ENCODE measurements at regions not wholly inside any gene's neighbourhood (a gene's known extent, or its start where the extent isn't known, plus 50 kb on each side); places are given as distances from the start of the nearest gene placed in this dataset.

DNA sequence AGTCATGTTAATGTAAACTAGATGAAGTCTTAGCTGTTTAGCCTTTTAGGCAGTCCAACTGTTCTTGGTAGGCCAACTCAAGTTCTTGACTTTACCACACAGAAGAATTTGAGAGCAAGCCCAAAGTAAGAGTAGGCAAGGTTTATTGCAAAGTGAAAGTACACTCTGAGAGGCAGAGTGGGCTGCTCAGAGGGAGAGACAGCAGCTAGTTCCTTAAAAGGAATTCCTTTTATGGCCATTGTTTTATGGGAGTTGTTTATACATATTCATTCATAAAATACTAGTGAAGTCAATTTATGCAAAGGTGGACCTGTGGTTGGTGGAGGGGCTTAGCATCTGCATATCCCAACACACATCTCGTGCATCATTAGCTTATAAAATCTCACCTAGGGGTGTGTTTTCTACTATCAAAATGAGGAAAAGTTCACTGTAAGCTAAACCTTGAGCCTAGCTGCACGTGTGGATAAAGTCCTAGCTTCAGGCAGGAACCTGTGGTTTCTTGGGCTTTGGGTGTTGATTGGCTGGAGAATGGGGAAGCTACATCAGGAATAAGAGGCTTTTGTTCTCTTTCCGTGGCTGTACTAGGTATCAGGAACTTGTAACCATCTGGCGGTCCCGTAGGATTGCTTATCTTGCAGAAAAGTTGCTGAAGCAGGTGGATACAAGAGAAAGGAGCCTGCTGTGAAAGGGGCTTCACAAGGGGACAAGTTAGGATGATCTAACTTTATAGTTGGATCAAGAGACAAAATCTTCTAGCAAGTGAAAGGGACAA lies 110.4 kb upstream of the GULP1 start:
- Histone ChIP-seq H3K79me2 (replicated peaks; ENCODE audit: insufficient read depth) (no peaks in the 10 kb centered on the region), H3K27ac (ENCODE audit: low read depth) (0 out of 2 replicates have a peak overlapping the region, but pooled peaks have one; percentile 16), H4K20me1 (replicated peaks; ENCODE audit: insufficient read depth) (no peaks in the 10 kb centered on the region), H2AFZ (no peak overlapping the region), H3K4me1 (ENCODE audit: insufficient read depth) (peaks cover 14% of the 10 kb centered on the region), H3K4me2 (peak overlapping the region; percentile 18), H3K27me3 (ENCODE audit: insufficient read depth) (no peaks in the 10 kb centered on the region), H3K36me3 (ENCODE audit: insufficient read depth) (no peaks in the 10 kb centered on the region), H3K4me3 (no peak overlapping the region), H3F3A (replicated peaks; ENCODE audit: low read depth) (no peaks in the 10 kb centered on the region), H3K9me2 (ENCODE audit: insufficient read depth) (peaks cover 4% of the 10 kb centered on the region; the same call in 1 of the 2 replicates)
- TF ChIP-seq, protein P1, sequence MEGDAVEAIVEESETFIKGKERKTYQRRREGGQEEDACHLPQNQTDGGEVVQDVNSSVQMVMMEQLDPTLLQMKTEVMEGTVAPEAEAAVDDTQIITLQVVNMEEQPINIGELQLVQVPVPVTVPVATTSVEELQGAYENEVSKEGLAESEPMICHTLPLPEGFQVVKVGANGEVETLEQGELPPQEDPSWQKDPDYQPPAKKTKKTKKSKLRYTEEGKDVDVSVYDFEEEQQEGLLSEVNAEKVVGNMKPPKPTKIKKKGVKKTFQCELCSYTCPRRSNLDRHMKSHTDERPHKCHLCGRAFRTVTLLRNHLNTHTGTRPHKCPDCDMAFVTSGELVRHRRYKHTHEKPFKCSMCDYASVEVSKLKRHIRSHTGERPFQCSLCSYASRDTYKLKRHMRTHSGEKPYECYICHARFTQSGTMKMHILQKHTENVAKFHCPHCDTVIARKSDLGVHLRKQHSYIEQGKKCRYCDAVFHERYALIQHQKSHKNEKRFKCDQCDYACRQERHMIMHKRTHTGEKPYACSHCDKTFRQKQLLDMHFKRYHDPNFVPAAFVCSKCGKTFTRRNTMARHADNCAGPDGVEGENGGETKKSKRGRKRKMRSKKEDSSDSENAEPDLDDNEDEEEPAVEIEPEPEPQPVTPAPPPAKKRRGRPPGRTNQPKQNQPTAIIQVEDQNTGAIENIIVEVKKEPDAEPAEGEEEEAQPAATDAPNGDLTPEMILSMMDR (conservative IDR thresholded peaks at IDR 0.05; ENCODE audit: low read depth in 2 of 2): no peak
- no peak for TF ChIP-seq JUNB (IDR thresholded peaks at IDR 0.05; ENCODE audit: unreplicated experiment)
- TF ChIP-seq ETS1 (IDR thresholded peaks at IDR 0.05): no peak
- TF ChIP-seq ZNF114 (CRISPR knock-in tag; IDR thresholded peaks at IDR 0.05): no peak
- TF ChIP-seq ZNF331 (CRISPR knock-in tag; IDR thresholded peaks at IDR 0.05; ENCODE audit: low read depth): no peak
- TF ChIP-seq, protein P2, sequence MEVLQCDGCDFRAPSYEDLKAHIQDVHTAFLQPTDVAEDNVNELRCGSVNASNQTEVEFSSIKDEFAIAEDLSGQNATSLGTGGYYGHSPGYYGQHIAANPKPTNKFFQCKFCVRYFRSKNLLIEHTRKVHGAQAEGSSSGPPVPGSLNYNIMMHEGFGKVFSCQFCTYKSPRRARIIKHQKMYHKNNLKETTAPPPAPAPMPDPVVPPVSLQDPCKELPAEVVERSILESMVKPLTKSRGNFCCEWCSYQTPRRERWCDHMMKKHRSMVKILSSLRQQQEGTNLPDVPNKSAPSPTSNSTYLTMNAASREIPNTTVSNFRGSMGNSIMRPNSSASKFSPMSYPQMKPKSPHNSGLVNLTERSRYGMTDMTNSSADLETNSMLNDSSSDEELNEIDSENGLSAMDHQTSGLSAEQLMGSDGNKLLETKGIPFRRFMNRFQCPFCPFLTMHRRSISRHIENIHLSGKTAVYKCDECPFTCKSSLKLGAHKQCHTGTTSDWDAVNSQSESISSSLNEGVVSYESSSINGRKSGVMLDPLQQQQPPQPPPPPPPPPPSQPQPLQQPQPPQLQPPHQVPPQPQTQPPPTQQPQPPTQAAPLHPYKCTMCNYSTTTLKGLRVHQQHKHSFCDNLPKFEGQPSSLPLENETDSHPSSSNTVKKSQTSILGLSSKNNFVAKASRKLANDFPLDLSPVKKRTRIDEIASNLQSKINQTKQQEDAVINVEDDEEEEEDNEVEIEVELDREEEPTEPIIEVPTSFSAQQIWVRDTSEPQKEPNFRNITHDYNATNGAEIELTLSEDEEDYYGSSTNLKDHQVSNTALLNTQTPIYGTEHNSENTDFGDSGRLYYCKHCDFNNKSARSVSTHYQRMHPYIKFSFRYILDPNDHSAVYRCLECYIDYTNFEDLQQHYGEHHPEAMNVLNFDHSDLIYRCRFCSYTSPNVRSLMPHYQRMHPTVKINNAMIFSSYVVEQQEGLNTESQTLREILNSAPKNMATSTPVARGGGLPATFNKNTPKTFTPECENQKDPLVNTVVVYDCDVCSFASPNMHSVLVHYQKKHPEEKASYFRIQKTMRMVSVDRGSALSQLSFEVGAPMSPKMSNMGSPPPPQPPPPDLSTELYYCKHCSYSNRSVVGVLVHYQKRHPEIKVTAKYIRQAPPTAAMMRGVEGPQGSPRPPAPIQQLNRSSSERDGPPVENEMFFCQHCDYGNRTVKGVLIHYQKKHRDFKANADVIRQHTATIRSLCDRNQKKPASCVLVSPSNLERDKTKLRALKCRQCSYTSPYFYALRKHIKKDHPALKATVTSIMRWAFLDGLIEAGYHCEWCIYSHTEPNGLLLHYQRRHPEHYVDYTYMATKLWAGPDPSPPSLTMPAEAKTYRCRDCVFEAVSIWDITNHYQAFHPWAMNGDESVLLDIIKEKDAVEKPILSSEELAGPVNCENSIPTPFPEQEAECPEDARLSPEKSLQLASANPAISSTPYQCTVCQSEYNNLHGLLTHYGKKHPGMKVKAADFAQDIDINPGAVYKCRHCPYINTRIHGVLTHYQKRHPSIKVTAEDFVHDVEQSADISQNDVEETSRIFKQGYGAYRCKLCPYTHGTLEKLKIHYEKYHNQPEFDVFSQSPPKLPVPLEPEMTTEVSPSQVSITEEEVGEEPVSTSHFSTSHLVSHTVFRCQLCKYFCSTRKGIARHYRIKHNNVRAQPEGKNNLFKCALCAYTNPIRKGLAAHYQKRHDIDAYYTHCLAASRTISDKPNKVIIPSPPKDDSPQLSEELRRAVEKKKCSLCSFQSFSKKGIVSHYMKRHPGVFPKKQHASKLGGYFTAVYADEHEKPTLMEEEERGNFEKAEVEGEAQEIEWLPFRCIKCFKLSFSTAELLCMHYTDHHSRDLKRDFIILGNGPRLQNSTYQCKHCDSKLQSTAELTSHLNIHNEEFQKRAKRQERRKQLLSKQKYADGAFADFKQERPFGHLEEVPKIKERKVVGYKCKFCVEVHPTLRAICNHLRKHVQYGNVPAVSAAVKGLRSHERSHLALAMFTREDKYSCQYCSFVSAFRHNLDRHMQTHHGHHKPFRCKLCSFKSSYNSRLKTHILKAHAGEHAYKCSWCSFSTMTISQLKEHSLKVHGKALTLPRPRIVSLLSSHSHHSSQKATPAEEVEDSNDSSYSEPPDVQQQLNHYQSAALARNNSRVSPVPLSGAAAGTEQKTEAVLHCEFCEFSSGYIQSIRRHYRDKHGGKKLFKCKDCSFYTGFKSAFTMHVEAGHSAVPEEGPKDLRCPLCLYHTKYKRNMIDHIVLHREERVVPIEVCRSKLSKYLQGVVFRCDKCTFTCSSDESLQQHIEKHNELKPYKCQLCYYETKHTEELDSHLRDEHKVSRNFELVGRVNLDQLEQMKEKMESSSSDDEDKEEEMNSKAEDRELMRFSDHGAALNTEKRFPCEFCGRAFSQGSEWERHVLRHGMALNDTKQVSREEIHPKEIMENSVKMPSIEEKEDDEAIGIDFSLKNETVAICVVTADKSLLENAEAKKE (CRISPR knock-in tag; IDR thresholded peaks at IDR 0.05): no peak
- TF ChIP-seq POLR2AphosphoS5 (IDR thresholded peaks at IDR 0.05; ENCODE audit: low read depth): no peak
- no peak for TF ChIP-seq NANOG (IDR thresholded peaks at IDR 0.05; ENCODE audit: borderline replicate concordance)
- TF ChIP-seq, protein P3, sequence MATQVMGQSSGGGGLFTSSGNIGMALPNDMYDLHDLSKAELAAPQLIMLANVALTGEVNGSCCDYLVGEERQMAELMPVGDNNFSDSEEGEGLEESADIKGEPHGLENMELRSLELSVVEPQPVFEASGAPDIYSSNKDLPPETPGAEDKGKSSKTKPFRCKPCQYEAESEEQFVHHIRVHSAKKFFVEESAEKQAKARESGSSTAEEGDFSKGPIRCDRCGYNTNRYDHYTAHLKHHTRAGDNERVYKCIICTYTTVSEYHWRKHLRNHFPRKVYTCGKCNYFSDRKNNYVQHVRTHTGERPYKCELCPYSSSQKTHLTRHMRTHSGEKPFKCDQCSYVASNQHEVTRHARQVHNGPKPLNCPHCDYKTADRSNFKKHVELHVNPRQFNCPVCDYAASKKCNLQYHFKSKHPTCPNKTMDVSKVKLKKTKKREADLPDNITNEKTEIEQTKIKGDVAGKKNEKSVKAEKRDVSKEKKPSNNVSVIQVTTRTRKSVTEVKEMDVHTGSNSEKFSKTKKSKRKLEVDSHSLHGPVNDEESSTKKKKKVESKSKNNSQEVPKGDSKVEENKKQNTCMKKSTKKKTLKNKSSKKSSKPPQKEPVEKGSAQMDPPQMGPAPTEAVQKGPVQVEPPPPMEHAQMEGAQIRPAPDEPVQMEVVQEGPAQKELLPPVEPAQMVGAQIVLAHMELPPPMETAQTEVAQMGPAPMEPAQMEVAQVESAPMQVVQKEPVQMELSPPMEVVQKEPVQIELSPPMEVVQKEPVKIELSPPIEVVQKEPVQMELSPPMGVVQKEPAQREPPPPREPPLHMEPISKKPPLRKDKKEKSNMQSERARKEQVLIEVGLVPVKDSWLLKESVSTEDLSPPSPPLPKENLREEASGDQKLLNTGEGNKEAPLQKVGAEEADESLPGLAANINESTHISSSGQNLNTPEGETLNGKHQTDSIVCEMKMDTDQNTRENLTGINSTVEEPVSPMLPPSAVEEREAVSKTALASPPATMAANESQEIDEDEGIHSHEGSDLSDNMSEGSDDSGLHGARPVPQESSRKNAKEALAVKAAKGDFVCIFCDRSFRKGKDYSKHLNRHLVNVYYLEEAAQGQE (IDR thresholded peaks at IDR 0.05; ENCODE audit: unreplicated experiment): no peak
- TF ChIP-seq STAT1 (IDR thresholded peaks at IDR 0.05; ENCODE audit: unreplicated experiment): no peak
- TF ChIP-seq CREB1 (CRISPR knock-in tag; IDR thresholded peaks at IDR 0.05; ENCODE audit: low read depth): no peak
- TF ChIP-seq EZH2phosphoT487 (IDR thresholded peaks at IDR 0.05; ENCODE audit: unreplicated experiment): no peak
- no peak for TF ChIP-seq EZH2 (IDR thresholded peaks at IDR 0.05; ENCODE audit: low read depth, unreplicated experiment)
- Mint-ChIP-seq H3K9me3 (no peaks in the 10 kb centered on the region), H3K36me3 (ENCODE audit: low read depth) (no peaks in the 10 kb centered on the region), H3K4me3 (no peak overlapping the region), H3K4me1 (peaks cover 16% of the 10 kb centered on the region), H3K27me3 (ENCODE audit: insufficient read depth, low read depth, poor library complexity) (peaks cover 2% of the 10 kb centered on the region), H3K27ac (no peak overlapping the region)
- DNase-seq (ENCODE audit: low spot score): peak; percentile 53
- ATAC-seq: peak; percentile 84
